ENCODE measurements at regions not wholly inside any gene's neighbourhood (a gene's known extent, or its start where the extent isn't known, plus 50 kb on each side); places are given as distances from the start of the nearest gene placed in this dataset.

- TF ChIP-seq CTCF (conservative IDR thresholded peaks at IDR 0.05 in 1 of 2, IDR thresholded peaks at IDR 0.05 in 1 of 2; ENCODE audit: extremely low read depth in 1 of 2, insufficient read depth in 1 of 2, low read depth in 1 of 2, low read length in 2 of 2) (no peak), EZH2 (IDR thresholded peaks at IDR 0.05; ENCODE audit: borderline replicate concordance, low read length) (no peak)
Measured at GRCh38 chr13:60214213-60215055, 50.7 kb upstream of the DIAPH3 start.
